NCI-H2107 treated with DMSO at 0.1 percent for 48 hours (cell line): ENCODE measurements at regions not wholly inside any gene's neighbourhood (a gene's known extent, or its start where the extent isn't known, plus 50 kb on each side); places are given as distances from the start of the nearest gene placed in this dataset.
"Not testable (repeated sequence)": the region's sequence is repeated elsewhere in the genome, so short reads cannot be mapped to it uniquely, and the experiment has no call there.

Experiments used
- DNase-seq: peaks from one replicate; lab custom pipeline; 2025; ENCODE audit not compliant: unreplicated experiment; lab: John Stamatoyannopoulos, UW

DNA sequence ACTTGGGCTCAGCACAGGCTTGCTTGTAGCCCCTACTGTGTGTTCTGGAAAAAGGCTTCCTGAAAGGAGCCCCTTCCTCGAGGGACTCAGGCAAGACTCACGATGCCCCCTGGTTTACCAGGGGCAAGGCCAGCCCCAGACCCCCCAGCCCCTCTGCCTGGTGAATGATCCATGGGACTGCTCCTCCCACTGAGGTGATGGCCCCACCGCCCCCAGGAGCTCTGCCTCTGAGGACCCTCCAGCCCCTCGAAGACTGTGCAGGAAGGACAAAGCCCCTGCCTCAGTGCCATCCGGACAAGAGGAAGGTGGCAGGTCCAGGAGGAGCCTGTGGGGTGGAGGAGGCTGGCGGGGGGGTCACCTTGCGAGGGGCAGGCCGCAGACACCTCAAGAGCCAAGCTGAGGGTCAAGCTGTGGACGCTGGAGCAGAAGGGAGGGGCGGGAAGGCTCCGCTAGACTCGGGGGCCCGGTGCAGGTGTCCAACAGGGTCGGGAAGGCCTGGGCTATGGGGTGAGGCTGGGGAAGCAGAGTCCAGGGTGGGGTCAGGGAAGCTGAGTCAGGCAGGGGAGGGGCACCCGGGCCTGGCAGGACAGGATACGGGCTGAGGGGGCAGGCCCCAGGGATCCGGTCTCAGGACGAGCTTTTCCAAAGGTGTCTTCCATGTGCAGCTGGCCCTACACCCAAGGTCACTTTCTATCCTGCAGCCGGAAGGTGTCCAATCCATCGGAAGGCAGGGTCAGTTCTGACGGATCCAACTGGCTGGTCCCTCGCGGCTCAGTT, 64.9 kb upstream of the LRPAP1 start:
- not testable (repeated sequence) for DNase-seq

DNA sequence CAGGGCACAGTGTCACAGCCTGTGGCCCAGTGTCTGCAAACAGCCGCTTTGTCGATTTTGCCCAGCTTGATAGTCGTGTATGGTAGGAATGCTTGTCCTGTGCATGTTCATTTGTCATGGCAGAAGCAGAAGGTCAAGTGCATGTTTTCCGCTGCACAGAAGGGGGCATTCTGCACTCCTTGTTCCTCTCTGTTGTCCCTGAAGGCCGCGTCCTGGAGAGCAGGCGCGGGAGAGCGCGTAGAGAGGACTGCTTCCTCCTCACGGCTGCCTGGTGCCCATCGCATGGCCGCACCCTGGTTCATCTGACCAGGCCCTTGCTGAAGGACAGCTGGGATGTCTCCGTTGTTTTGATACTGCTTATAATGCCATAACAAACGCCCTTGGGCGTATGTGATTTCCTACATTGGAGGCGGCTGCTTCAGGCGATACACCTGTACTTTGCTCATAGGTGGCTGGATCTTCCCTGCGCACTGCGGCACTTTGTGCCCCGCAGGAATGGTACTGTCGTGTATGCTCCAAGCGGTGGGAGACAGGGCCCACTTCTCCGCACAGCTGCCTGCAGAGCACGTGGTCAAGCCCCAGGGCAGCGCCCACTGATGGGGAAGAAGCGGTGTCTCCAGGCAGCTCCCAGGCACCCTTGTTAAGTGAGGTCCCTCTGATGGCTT, 63.5 kb upstream of the LRPAP1 start:
- DNase-seq, result not testable (repeated sequence)

DNA sequence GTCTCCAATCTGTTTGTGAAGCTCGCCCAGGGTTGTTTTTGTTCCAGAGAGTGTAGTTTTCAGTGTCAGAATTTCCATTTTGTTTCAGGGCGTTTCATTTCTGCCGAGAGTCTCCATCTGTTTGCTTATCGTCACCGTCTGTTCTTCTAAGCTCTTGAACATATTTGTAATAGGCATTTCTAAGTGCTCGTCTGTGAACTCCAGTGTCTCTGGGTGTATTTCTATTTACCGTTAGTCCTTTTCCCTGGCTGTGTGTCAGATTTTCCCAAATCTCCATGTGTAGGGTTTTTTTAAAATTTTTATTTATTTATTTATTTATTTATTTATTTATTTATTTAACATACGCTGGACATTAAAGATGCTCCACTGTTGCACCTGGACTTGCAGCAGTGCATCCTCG, 62.5 kb upstream of the LRPAP1 start:
- DNase-seq, result not testable (repeated sequence)

DNA sequence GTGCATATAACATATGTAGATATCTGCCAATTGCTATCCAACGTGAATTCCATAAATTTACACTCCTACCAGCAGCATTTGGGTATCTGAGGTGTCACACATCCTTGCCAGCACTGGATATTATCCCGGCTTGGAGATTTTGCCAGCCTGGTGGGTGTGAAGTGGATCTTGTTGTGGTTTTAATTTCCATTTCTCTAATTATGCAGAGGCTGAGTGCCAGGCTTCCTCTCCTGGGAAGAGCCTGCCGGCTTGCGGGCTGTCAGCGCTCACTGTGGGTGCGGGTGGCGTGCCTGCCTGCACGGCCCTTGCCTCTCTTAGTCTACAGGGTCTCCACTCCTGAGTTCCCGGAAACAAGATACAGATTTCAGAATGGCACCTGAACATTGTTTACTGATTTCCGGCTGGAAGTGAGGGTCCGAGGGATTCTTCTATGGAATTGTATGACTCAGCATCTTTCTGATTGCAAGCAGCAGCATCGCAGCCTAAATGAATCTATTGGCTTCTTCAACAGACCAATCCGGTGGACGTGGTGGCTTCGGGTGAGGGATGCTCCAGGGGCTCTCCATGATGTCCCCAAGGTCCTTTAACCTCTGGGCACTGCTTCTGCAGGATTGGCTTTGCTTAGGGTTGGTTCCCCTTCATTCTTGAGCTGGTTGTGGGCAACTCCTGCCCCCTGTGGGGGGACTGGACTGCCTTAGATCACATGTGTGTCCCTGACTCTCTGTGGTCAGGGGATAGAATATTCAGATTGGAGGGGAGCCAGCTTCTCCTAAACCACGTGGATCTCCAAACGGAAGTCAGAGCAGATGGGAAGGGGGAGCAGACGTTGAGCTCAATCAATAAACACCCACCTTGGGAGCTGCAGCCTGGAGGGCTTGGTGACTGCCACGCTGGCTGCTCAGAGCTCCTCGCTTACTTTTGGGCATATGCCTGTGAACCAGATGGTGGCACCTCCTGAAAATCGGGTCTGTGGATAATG, 58.0 kb upstream of the LRPAP1 start:
- DNase-seq, result not testable (repeated sequence)

DNA sequence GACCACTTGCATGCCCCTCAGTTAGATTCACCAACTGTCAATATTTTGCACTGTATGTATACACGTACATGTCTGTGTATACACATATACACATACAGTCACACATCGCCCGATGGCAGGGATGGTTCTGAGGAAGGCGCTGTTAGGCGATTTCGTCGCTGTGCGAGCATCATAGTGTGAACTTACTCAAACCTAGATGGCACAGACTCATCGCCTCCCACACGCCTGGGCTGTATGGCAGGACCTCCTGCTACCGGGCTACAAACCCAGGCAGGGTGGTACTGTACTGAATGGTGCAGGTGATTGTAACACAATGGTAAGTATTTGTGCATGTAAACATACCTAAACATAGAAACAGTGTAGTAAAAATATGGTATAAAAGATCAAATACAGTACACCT, 57.2 kb upstream of the LRPAP1 start:
- DNase-seq, result not testable (repeated sequence)

DNA sequence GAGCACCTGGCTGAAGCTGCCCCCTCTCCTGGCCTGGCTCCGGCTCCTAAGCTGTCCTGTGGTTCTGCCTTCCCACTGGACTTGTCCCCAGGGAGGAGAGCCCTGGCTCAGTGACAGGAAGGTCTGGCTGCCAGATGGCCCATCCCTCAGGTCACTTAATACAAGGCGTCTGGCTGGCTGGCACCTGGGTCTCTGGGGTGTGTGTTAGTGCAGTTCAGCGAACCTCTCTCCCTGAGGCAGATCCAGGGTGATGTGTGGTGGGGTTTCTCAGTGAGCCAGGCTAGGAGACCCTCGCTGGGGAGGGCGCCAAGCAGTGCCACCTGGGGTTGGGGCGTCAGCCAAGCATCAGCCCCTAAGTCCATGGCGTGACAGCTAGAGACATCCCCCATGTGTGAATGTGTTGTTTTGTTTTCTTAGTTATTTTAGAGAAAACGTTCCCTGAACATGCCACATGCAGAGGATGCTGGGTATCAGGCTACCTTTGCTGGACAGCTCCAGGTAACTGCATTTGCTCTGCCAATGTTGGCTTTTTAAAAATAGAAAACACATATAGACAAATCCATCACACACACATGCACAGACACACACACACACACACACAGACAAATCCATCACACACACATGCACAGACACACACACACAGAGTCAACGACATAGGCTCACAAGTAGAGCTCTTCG, 56.4 kb upstream of the LRPAP1 start:
- DNase-seq, result not testable (repeated sequence)

DNA sequence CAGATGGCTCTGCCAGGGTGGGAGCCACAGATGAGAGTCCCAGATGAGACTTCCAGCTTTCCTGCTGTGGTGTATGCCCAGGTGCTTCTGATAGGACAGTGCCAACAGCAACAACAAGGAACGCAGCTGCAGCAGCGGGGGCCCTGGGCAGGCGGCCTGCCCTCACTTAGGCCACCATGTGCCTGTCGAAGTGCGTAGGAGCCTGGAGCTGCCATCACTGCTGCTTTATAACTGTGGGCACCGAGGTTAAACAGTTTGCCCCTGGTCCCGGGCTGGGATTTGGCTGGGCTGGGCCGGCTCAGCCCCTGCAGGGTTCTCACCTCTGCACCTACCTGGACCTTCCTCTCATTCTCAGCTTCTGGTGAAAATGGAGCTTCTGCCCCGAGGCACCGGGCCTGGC, 54.4 kb upstream of the LRPAP1 start:
- not testable (repeated sequence) for DNase-seq

DNA sequence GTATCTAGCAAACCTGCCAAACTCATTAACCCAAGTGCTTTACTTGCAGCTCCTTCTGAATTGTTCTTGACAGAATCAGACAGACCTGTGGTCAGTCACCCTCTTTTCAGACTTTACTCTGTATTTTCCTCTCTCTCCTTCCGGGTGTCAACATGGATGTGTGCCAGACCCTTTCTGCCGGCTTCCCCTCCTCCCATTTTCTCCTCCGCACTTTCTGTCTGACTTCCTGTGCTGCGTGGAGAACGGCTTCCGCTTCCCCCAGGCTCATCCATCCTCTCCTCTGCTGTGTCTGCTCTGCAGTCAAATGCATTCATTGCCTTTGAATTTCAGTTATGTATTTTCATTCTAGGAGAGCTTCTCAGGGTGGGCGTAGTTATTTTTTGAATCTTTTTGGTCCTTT, 53.3 kb upstream of the LRPAP1 start:
- DNase-seq, result not testable (repeated sequence)

DNA sequence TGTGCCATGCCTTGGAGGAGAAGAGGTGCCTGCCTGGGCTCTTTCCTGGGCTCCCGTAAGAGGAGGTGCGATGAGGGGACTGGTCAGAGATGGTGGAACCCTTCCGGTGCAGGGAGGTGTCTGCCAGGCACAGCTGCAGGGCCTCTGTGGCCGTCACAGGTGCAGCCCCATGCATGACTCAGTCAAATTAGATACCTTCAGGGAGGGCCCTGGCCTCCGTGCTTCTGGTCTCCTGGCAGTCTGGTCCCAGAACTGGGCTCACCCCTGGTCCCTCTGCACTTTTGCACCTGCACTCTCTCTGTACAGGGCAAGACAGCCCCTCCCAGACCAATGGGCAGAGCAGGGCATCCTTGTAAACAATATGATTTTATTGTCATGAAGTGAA, 49.9 kb upstream of the LRPAP1 start:
- no peak for DNase-seq
